IPS DF 19.7 (cell line): ENCODE measurements at regions not wholly inside any gene's neighbourhood (a gene's known extent, or its start where the extent isn't known, plus 50 kb on each side); places are given as distances from the start of the nearest gene placed in this dataset.
"Not testable (repeated sequence)": the region's sequence is repeated elsewhere in the genome, so short reads cannot be mapped to it uniquely, and the experiment has no call there.

Experiments used
- DNase-seq: peaks from one replicate; pipeline ENCODE4 v3.0.0-alpha.2; 2013; ENCODE audit warnings: low read depth, low spot score

DNA sequence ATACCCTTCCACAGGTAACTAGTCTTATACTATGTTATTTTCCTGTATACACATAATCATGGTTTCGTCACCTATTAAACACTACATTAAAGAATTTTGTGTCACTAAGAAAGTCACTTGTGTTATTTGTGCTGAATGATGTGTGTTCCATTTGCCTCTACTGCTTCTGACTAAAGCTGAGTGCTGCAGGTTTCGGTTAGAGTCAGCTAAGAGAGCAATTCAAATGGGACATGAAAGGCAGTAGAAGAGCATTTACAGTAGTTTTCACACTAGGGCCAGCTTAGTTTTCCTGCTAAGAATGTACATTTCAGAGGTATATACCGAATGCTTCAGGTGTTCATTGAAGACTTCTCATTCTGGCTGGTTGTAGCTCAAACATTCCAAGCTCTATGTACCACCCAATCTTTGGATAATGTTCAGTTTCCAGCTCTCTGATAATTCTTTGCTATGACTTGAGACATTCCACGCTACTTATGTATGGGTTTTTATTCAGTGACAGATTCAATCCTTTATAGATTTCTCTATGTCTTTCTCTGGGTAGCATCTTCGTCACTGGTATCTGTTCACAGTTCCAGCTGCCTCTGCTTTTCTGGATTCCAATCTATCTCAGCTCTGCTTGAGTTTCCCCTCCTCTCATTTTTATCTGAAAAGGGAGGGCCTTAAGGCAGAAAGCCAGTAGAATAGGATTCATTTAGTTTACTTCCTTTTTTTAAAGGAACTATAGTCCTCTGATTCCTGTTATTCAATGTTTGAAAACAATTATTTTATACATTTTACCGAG lies 164.4 kb downstream of the CXXC4 start:
- DNase-seq: no peak

DNA sequence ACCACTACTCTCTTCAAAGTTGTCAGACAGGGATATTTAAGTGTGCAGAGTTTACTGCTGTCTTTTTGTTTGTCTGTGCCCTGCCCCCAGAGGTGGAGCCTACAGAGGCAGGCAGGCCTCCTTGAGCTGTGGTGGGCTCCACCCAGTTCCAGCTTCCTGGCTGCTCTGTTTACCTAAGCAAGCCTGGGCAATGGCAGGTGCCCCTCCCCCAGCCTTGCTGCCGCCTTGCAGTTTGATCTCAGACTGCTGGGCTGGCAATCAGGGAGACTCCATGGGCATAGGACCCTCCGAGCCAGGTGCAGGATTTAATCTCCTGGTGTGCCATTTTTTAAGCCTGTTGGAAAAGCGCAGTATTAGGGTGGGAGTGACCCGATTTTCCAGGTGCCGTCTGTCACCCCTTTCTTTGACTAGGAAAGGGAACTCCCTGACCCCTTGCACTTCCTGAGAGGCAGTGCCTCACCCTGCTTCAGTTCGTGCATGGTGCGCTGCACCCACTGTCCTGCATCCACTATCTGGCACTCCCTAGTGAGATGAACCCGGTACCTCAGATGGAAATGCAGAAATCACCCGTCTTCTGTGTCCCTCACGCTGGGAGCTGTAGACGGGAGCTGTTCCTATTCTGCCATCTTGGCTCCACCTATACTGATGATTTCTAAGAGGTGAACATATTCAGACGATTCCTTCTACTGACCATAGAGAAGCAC lies 167.6 kb downstream of the CXXC4 start:
- DNase-seq: not testable (repeated sequence)

DNA sequence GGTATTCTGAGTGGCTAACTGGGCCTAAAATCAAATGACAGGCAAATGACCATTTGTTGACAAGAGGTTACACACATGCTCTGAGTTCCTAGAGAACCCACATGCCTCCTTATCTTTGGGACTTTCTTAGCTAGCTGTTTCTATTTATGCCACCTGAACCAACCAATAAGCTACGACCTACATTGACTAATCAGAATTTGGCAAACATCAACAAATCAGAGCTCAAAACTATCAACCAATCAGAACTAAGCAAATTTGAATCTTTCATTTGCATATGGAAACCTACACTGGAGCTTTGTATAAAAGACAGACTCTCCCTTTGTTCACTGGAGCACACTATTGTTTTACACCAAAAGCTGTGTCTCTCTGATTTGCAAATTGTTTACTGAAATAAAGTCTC lies 192.0 kb downstream of the CXXC4 start:
- DNase-seq: no peak

DNA sequence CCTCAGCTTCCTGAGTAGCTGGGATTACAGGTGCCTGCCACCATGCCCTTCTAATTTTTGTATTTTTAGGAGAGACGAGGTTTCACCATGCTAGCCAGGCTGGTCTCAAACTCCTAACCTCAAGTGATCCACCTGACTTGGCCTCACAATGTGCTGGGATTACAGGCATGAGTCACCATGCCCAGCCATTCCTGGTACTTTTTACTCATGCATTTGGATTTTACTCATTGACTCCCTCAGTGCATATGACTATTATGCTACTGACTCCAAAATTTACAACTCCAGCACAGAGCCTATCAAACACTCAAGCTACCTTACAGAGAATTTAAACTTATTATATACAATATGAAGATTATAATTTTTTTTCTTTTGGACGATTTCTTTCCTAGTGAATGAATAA lies 199.9 kb downstream of the CXXC4 start:
- DNase-seq: no peak

DNA sequence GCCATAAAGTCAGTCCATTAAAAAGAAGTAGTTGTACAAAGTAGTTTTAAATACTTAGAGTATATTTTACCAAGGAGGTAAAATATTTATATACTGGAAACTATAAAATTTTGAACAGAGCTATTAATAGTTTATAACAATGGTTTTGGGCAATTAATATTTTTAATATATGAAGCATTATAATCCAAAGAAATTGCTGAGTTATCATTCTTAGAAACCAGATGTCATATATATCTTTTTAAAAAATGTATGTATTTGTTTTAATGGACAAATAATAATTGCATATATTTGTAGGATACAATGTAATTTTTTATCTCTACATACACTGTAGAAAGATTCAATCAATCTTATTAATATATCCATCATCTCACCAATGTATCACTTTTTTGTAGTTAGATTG lies 207.8 kb downstream of the CXXC4 start:
- DNase-seq: no peak

DNA sequence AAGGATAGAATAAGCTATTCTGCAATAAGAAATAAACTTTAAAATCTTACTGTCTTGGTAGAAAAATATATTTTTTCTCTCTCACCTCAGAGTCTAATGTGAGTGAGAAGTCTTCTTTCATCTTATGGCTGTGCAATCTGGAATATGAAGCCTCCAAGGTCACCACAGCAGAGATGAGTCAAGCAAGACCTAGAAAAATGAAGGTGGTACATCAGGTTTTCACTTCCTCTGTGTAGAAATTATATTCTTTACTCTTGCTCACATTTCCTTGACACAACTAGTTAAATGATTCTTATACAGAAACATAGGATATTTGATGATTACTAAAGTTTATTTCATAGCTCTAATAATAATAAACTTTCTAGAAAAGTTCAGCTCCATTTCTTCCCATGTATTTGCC lies 211.4 kb downstream of the CXXC4 start:
- no peak for DNase-seq

DNA sequence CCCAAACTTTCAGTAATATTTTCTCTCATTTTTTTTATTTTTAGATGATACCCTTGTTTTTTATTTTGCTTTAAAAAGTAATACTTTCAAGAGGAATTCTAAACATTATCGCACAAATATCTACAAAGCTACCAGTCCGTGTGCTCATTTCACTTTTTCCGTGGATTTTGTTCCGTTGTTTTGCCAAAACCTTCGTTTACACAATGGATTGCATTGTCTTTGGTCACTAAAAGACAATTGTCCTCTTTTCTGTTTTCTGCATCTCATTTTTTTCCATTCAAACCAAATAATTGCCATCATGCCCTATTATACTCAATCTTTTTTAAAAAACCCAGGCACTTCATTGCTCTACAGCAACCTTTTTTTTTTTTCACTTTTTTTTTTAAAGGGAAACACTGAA lies 214.9 kb downstream of the CXXC4 start:
- no peak for DNase-seq

DNA sequence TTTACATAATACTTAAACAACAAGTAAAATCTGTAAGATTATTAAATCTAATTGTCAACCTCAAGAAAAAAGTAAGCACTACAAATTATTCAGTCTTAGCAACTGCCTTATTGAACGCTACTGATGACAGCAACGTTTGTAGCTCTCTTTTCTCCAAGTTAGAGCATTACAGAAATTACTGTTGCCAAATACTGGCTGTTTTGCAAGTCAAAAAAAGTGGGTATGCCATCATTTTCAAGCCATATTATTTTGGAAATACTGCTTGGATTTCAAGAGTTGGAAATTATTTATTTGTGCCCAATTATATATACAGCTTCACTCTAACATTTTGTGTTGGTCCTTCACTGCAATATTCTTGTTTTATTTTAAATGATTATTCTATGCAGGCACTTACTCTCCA lies 221.7 kb downstream of the CXXC4 start:
- no peak for DNase-seq

DNA sequence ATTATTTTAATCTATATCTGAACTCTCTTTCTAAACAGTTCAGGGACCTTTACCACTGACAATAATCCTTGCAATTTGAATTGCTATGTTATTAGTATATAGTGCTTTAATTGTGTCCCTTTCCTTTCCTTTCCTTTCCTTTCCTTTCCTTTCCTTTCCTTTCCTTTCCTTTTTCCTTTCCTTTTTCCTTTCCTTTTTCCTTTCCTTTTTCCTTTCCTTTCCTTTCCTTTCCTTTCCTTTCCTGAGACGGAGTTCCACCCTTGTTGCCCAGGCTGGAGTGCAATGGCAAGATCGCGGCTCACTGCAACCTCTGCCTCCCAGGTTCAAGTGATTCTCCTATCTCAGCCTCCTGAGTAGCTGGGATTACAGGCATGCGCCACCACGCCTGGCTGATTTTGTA lies 225.1 kb downstream of the CXXC4 start:
- DNase-seq: not testable (repeated sequence)

DNA sequence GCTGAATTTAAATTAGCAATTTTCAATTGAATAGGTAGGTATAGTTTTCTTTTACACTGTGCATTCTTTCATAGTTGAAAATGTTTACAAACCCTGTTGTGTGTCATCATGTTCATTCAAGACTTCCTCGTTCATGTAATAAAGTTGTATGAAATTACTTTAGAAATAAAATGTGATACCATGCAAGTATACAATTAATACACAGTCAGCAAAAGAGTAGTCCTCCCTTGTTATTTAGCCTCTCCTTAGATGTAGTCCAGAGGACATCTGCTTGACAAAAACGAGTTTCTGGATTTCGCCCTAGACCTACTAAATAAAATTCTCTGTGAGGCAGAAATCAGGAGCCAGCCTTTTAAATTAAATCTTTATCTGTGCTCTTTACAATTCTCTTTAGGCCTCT lies 231.6 kb downstream of the CXXC4 start:
- DNase-seq: no peak

DNA sequence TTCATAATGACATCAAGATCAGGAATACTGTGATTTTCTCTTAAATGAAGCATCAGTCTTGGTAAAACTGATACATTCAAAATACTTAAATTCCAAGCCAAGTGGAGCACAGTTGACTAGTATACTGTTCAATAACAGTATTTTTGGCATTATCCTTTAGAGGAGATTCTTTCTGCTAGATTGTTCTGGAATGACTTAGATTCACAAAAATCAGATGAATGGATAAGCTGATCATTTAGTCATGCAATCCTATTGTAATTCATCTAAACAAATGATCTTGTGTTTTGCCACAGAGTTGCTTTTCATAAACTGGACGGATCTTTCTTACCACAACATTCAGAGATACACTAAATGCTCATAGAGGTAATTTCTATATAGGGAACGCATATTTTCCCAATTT lies 232.0 kb downstream of the CXXC4 start:
- DNase-seq: no peak

DNA sequence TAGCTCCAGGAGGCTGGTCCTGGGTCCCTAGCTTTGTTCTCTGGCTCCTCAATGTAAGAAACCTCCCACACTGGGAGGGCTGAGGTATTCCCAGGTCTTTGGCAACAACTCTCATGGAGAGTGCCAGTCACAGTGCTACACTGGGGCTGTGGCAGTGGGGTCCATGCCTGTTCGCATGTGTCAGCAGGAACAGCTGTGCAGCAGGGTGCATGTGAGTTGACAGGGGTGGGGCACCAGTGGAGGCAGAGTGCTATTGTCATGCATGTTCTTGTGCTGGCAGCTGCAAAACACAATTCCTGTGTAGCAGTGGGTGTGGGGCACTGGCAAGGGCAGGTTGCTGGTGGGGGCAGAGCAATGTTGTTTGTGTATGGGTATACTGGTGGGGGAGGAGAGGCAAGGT lies 246.0 kb downstream of the CXXC4 start:
- DNase-seq: no peak

DNA sequence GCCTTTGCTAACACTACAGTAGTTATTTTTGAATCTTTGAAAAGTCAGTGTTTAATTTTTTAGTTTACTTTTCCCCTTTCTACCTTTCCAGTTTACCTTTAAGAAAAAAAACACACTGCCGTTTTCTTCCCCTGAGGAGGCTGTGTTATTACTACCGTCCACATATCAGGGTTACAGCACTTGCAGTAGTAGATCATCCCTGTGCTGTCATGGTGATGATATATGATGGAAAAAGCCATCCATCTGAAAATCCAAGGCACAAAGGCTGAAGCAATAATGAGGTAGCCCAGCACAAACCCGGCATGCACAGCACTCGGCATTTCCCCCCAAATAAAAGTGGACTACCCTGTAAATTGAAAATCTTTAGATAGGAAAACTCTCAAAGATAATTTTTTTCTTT lies 258.7 kb downstream of the CXXC4 start:
- DNase-seq: no peak

DNA sequence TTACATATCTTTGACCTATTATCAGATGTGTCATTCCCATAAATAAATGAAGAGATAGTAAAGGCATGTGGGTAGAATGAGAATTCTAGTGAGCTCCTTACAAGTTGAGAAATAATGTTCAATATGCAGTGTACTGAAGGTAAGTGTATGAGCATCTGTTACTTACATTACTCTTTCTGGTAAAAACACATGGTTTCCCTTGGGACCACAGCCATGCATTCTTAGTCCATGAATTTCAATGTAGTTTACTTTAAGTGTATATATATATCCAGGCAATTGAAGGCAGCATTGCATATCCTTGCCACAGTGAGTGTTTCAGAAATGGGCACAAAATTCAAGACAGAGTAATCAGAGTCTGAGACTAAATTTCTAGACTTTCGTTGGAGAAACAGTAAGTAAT lies 277.2 kb downstream of the CXXC4 start:
- DNase-seq: no peak

DNA sequence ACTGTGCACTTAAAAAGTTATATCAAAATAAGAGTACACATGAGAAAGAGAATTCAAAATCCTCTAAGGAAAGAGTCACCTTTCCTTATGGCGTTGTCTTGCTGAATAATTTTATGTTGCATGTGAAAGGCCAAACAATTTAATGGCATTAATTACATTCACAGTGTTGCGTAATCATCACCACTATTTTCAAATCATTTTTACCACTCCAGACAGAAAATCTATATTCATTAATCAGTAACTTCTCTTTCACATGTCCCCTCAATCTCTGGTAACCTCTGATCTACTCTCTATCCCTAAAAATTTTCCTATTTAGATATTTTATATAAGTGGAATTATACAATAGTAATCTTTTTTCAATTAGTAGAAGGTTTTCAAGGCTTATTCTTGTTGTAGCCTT lies 283.0 kb downstream of the CXXC4 start:
- DNase-seq: no peak

DNA sequence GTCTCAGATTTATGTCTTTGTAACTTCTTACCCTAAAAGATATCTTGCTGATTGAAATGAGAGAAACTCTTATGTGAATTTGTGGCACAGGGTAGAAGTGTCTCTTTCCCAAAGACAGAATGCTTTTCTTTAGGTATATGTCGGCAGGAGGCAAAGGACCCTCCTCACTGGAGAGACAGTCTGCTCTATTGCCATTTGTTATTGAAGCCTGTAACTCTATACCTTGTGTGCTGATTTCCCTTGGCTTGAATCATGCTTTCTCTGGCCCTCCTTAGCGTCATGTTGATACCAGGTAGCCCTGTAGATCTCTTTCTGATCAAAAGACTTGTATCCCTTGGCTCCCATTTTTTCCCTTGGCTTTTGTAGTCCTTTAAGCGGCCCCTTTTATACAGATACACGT lies 284.3 kb downstream of the CXXC4 start:
- DNase-seq: no peak

DNA sequence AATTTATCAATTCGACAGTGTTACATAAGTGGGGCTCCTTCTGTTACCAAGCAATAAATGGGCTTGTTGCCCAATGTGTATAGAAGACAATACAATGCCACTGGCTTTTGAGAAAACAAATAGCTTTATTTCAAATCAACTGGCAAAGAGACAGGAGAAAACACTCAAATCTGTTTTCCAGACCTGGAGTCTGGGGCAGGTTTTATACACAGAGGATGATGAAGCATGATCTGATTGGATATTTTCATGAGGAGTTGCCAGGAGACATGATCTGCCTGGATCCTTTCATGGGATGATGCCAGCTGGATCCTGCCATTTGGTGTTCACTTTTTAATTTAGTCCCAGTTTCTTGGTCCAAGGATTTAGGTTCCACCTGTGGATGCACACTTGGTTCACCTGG lies 287.9 kb downstream of the CXXC4 start:
- DNase-seq: no peak

DNA sequence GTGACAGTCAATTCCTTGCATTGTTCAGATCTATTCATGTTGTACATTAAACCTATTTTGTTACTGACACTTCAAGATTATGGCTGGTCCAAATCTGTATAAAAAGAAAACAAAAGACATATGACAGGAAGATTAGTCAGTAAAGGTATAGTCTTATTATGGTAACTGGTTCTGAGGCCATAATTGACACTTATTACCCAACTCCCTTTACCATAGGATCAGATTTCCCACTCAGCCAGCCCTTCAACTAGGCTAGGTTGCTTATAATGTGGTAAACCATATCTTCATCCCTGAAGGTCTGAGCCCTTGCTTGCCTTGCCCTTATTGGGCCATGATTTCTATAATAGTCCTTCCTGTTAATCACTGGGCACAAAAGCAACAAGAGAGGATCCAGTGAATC lies 289.6 kb downstream of the CXXC4 start:
- no peak for DNase-seq

DNA sequence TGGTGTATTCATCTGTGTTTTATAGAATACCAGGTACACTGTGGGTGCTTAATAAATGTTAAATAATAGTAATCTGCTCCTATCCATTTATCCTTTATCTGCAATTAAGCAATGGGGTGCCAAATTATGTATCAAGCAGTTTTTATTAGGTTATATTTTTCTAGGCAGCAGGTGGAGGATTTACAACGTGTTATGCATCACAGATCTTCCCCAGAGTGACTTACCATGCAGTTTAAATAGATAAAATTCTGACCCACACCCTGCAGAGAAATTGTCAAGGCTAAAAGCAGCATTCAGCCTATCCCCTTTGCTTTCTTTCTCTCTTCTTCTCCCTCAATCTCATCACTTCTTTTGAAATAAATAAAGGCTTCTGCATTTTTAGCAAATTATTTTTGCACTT lies 306.4 kb downstream of the CXXC4 start:
- DNase-seq: no peak

DNA sequence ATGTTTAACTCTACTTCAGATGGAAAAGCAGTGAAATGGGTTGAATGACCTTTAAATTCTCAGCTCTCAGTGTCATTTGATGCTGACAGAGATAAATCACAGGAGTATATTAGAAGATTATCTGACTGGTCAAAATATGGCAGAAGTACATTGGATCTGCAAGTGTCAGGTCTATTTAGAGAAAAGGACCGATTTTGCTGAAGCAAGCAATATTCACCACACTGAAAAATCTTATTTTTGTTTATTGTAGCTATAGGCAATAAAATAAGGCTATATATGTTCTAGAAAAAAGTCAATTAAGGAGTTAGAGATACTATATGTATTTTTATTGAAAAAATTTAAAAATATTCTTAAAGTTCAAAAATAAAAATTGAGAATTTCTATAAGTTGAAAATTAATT lies 325.3 kb downstream of the CXXC4 start:
- no peak for DNase-seq

DNA sequence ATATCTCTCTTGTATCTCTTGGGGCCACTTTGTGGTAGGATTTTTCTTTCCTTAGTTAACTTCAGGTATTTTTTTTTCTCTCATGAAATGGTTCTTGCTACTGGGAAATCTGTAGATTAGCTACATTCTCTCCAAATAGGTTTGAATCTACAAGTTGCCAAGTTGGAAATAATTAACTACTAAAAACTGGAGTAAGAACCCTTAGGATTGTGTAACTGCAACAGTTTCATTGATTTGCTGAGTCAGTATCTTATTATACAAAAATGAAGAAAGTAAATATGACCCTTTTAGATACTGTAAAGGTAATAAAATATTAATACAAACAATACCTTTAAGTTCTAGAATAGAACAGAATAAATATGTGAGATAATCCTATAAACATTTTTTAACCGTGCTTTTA lies 327.9 kb downstream of the CXXC4 start:
- DNase-seq: no peak

DNA sequence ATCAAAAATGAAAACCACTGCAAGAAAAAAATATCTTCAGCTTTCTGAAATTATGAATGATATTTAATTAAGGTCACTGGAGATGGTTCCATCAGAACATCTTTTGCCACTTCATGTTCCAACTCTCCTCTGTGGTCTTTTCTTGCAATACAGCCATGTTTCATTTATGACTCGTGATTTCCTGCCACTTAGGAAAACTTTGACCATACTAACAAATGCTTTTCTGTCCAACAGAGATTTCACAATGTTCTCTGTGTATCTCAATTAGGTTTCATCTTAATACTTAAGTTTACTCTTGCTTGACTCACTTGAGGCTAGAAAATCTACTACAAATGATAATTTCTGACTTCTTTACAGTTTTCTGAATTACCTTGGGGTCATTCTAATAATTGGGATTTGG lies 330.9 kb downstream of the CXXC4 start:
- DNase-seq: no peak

DNA sequence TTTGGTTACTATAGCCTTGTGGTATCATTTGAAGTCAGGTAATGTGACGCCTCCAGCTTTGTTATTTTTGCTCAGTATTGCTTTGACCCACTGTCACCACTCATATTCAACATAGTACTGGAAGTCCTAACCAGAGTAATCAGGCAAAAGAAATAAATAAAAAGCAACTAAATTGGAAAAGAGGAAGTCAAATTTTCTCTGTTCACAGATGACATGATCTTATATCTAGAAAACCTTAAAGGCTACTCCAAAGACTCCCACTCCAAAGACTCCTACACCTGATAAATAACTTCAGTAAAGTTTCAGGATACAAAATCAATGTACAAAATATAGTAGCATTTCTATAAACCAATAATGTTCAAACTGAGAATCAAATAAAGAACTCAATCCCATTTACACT lies 348.6 kb downstream of the CXXC4 start:
- DNase-seq: no peak

DNA sequence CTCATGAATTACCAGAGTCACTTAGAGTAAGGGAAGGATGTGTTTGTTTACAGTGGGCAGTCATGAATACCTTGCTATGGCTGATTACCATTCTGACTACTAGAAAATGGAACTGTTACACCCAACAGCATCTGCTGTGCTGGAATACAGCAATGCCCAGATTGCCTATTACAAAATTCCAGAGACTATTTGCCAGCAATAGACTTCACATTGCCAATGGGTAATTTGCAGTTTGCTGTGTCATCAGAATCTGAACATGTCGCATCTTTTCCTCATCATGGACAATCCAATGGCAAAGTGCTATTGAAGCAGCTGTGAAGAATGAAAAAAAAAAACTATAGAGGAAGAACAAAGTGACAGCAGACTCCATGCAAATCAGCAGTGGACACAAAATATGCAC lies 356.6 kb downstream of the CXXC4 start:
- DNase-seq: no peak
